Glutamatergic neuron (in vitro differentiated cells): ENCODE measurements at regions not wholly inside any gene's neighbourhood (a gene's known extent, or its start where the extent isn't known, plus 50 kb on each side); places are given as distances from the start of the nearest gene placed in this dataset.

Experiments used
- DNase-seq: peaks from one replicate; pipeline ENCODE4 v3.0.0; 2022
- H3K27ac Mint-ChIP-seq: one replicate; pipeline ENCODE4 v1.8.0; 2020; ENCODE audit warnings: mild to moderate bottlenecking, mixed read lengths, inconsistent platforms; ENCODE audit not compliant: unreplicated experiment
- H3K27me3 Mint-ChIP-seq: one replicate; pipeline ENCODE4 v1.8.0; 2020; ENCODE audit warnings: mild to moderate bottlenecking, moderate library complexity, mixed read lengths, inconsistent platforms; ENCODE audit not compliant: unreplicated experiment
- H3K36me3 Mint-ChIP-seq: one replicate; pipeline ENCODE4 v1.8.0; 2020; ENCODE audit warnings: mild to moderate bottlenecking, mixed read lengths, inconsistent platforms; ENCODE audit not compliant: unreplicated experiment
- H3K4me1 Mint-ChIP-seq: one replicate; pipeline ENCODE4 v1.8.0; 2020; ENCODE audit warnings: mild to moderate bottlenecking, low read depth, mixed read lengths, inconsistent platforms; ENCODE audit not compliant: unreplicated experiment
- H3K4me3 Mint-ChIP-seq: one replicate; pipeline ENCODE4 v1.8.0; 2020; ENCODE audit warnings: mild to moderate bottlenecking, mixed read lengths, inconsistent platforms; ENCODE audit not compliant: unreplicated experiment
- H3K9me3 Mint-ChIP-seq: one replicate; pipeline ENCODE4 v1.8.0; 2020; ENCODE audit warnings: mild to moderate bottlenecking, moderate library complexity, mixed read lengths, inconsistent platforms; ENCODE audit not compliant: unreplicated experiment
- TF ChIP-seq, protein P1 (sequence below): fragments of 200-600 bp; sonication (generic); IDR thresholded peaks from one replicate; pipeline ENCODE4 v1.5.0; 2021; ENCODE audit not compliant: partially characterized antibody, unreplicated experiment

DNA sequence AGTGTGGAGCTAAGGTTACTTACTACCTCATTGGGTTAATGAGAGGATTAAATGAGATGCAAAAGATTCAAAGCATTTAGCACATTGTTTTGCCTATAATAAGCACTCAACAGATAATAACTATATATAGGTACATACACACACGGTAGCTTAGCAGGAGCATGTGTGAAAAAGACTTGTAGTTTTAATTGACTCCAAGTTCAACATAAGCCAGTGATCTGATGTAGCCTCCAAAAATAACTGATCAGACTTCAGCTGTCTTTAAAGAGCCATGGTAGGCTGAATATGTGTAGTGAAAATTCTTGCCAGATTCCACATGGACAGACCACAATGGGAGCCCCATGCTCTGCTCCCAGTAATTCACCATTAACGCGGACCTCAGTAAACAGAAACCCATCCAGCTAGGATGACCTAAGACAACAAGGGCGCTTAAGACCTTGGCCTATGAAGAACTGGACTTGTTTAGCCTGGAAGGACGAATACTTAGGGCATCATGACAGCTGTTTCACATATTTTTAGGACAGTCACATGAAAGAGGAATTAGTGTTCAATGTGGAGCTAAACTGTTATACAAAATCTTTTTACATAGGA lies 115.1 kb upstream of the ZNF366 start:
- TF ChIP-seq, protein P1, sequence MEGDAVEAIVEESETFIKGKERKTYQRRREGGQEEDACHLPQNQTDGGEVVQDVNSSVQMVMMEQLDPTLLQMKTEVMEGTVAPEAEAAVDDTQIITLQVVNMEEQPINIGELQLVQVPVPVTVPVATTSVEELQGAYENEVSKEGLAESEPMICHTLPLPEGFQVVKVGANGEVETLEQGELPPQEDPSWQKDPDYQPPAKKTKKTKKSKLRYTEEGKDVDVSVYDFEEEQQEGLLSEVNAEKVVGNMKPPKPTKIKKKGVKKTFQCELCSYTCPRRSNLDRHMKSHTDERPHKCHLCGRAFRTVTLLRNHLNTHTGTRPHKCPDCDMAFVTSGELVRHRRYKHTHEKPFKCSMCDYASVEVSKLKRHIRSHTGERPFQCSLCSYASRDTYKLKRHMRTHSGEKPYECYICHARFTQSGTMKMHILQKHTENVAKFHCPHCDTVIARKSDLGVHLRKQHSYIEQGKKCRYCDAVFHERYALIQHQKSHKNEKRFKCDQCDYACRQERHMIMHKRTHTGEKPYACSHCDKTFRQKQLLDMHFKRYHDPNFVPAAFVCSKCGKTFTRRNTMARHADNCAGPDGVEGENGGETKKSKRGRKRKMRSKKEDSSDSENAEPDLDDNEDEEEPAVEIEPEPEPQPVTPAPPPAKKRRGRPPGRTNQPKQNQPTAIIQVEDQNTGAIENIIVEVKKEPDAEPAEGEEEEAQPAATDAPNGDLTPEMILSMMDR, result no peak
- no peak for DNase-seq
- Mint-ChIP-seq H3K27me3 (peaks cover 3% of the 10 kb centered on the region), H3K27ac (no peak overlapping the region), H3K4me3 (no peak overlapping the region), H3K9me3 (no peaks in the 10 kb centered on the region), H3K4me1 (no peaks in the 10 kb centered on the region), H3K36me3 (no peaks in the 10 kb centered on the region)

DNA sequence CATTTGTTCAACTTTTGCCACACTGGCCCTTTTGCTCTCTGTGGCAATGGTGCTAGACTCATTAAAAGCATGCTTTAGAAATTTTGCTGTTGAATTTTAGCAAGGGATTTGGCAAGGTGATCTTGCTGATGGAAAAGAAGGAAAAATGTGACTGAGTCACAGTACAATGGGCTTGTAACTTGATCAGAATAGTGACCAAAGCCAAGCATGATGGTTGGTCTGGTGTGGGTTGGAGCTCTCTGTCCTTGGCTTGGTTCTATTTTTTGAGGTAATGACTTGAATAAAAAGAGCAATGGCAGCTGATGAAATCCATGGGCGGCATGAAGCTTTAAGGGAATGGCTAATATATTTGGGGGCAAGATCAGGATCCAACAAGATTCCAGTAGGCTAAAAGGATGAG lies 114.4 kb upstream of the ZNF366 start:
- H3K36me3 Mint-ChIP-seq, result no peaks in the 10 kb centered on the region
- TF ChIP-seq, protein P1, result no peak
- no peak for DNase-seq
- peaks cover 3% of the 10 kb centered on the region for H3K27me3 Mint-ChIP-seq
- H3K4me1 Mint-ChIP-seq, result no peaks in the 10 kb centered on the region
- H3K9me3 Mint-ChIP-seq, result no peaks in the 10 kb centered on the region
- no peak overlapping the region for H3K4me3 Mint-ChIP-seq
- H3K27ac Mint-ChIP-seq, result no peak overlapping the region

DNA sequence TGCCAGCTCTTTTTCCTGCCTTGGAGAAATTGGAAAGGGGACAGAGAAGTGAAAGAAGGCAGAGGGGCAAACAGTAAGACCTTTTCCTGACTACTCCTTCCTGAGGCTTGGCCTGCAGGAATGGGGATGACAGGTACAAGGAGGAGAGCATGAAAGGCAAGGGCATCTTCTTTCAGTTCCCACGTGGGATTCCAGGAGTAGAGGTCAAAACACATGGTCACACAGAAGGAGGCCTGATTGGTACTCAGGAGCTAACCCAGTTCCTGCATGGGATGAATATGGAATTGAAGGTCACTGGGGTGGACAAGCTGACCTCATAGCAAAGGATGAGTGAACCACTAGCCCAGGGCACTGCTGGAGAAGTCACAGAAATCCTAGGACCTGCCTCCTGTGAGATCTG lies 112.5 kb upstream of the ZNF366 start:
- Mint-ChIP-seq H3K27me3 (peaks cover 3% of the 10 kb centered on the region), H3K27ac (no peak overlapping the region), H3K36me3 (no peaks in the 10 kb centered on the region), H3K9me3 (no peaks in the 10 kb centered on the region), H3K4me3 (no peak overlapping the region), H3K4me1 (no peaks in the 10 kb centered on the region)
- DNase-seq, result no peak
- TF ChIP-seq, protein P1, result no peak

DNA sequence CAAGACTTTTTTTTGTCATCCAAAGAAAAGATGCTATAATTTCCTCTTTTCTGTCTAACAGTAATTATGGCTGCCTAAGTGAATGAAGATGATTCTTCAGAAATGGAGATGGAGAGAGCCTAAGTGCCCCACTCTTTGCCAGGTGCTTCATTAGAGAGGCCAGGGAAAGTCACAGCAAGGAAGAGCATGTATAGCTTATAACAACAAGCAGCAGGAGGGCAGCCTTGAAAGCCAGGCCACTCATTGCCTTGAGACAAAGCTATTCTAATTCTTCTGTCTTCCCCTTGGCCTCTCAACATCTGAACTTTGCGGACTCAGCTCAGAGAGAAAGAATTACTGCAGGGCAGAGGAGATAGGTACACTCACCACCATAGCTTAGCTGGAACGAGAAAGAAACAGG lies 112.0 kb upstream of the ZNF366 start:
- H3K27ac Mint-ChIP-seq, result no peak overlapping the region
- H3K4me1 Mint-ChIP-seq, result no peaks in the 10 kb centered on the region
- no peak overlapping the region for H3K4me3 Mint-ChIP-seq
- H3K9me3 Mint-ChIP-seq, result no peaks in the 10 kb centered on the region
- DNase-seq, result no peak
- TF ChIP-seq, protein P1, result no peak
- peaks cover 3% of the 10 kb centered on the region for H3K27me3 Mint-ChIP-seq
- H3K36me3 Mint-ChIP-seq, result no peaks in the 10 kb centered on the region

DNA sequence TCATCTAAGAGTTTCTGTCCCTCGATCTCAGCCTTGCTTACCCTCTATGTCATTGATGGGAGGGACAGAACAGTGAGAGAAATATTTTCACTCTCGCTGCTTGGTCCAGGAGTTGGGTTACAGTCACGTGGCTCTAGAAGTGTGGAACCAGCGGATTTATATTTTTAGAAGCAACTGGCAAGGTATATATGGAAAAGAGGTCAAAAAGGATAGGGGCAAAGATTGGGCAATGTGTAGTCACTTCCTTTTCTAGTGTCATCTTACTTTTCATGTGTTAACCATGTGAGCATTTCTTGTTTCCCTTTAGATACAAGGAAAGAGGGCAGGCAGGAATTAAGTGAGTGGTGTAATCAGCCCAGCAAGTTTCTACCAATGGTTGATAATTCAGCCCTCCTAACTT lies 111.5 kb upstream of the ZNF366 start:
- DNase-seq, result no peak
- peaks cover 5% of the 10 kb centered on the region for H3K27me3 Mint-ChIP-seq
- no peaks in the 10 kb centered on the region for H3K36me3 Mint-ChIP-seq
- peaks cover 2% of the 10 kb centered on the region for H3K4me1 Mint-ChIP-seq
- H3K9me3 Mint-ChIP-seq, result no peaks in the 10 kb centered on the region
- TF ChIP-seq, protein P1, result no peak
- no peak overlapping the region for H3K27ac Mint-ChIP-seq
- no peak overlapping the region for H3K4me3 Mint-ChIP-seq
